Thyroid gland (tissue), 4 donors: ENCODE measurements at regions not wholly inside any gene's neighbourhood (a gene's known extent, or its start where the extent isn't known, plus 50 kb on each side); places are given as distances from the start of the nearest gene placed in this dataset.

ENCODE experiments used
- POLR2A ChIP-seq, 2 donors: fragments of 450-650 bp; IDR thresholded peaks; one replicate each; pipeline ENCODE4 v1.6.1; 2017; ENCODE audit warnings: antibody characterized with exemption in 2 of 2, mild to moderate bottlenecking in 2 of 2, moderate library complexity in 1 of 2
- TF ChIP-seq, protein P1 (sequence below), 6 experiments: fragments of 200-600 bp in 3 of 6; fragments of 450-650 bp in 3 of 6; sonication (generic) in 3 of 6; IDR thresholded peaks; one replicate each; pipeline ENCODE4 v1.5.1; 2016 to 2019; ENCODE audit warnings: antibody characterized with exemption in 6 of 6, mild to moderate bottlenecking in 2 of 6, inconsistent platforms in 1 of 6, moderate library complexity in 1 of 6

DNA sequence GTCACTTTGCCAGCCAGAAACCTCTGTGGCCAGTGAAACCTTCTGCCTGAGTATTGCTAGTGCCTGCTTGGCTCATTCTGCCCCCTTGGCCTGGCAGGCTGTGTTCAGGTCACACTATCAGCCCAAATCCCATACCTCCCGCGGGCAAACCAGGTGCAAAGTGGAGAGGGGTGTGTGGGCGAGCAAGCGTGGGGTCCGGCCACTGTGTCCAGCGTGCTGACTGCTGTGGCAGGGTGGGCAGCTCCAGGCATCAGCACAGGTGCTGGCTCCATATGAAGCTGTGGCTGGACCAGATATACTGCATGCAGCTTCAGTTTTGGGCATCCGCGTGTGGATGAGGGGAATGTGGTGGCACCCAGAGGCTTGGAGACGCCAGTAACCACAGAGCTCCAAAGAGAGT, 576.5 kb upstream of the EDIL3 start:
- no peak for TF ChIP-seq POLR2A (IDR thresholded peaks at IDR 0.05)
- TF ChIP-seq, protein P1, sequence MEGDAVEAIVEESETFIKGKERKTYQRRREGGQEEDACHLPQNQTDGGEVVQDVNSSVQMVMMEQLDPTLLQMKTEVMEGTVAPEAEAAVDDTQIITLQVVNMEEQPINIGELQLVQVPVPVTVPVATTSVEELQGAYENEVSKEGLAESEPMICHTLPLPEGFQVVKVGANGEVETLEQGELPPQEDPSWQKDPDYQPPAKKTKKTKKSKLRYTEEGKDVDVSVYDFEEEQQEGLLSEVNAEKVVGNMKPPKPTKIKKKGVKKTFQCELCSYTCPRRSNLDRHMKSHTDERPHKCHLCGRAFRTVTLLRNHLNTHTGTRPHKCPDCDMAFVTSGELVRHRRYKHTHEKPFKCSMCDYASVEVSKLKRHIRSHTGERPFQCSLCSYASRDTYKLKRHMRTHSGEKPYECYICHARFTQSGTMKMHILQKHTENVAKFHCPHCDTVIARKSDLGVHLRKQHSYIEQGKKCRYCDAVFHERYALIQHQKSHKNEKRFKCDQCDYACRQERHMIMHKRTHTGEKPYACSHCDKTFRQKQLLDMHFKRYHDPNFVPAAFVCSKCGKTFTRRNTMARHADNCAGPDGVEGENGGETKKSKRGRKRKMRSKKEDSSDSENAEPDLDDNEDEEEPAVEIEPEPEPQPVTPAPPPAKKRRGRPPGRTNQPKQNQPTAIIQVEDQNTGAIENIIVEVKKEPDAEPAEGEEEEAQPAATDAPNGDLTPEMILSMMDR (IDR thresholded peaks at IDR 0.05): no peak
